ENCODE measurements at regions not wholly inside any gene's neighbourhood (a gene's known extent, or its start where the extent isn't known, plus 50 kb on each side); places are given as distances from the start of the nearest gene placed in this dataset.

- FAIRE-seq (no peak), DNase-seq (ENCODE audit: insufficient read length, low spot score) (no peak)
Measured at GRCh38 chr4:43224559-43224958, 332.0 kb downstream of the GRXCR1 start.

GRCh38 chr4:43233321-43233720, 340.8 kb downstream of the GRXCR1 start:
- DNase-seq (ENCODE audit: insufficient read length, low spot score) (peak; percentile 21), FAIRE-seq (peak; percentile 87)
- TF ChIP-seq CTCF (IDR thresholded peaks at IDR 0.05; ENCODE audit: insufficient read depth, missing control alignments), result no peak

More at GRCh38 chr4:43224559-43224958, 332.0 kb downstream of the GRXCR1 start:
- no peak for TF ChIP-seq CTCF (IDR thresholded peaks at IDR 0.05; ENCODE audit: insufficient read depth, missing control alignments)

GRCh38 chr4:43234626-43235415, 342.3 kb downstream of the GRXCR1 start:
- no peak for FAIRE-seq

GRCh38 chr4:43238008-43238407, 345.5 kb downstream of the GRXCR1 start:
- TF ChIP-seq CTCF (IDR thresholded peaks at IDR 0.05; ENCODE audit: insufficient read depth, missing control alignments), result no peak
- DNase-seq (ENCODE audit: insufficient read length, low spot score) (no peak), FAIRE-seq (no peak)

More at GRCh38 chr4:43234626-43235415, 342.3 kb downstream of the GRXCR1 start:
- TF ChIP-seq CTCF (IDR thresholded peaks at IDR 0.05; ENCODE audit: insufficient read depth, missing control alignments), result no peak
- no peak for DNase-seq (ENCODE audit: insufficient read length, low spot score)

- no peak for FAIRE-seq
- TF ChIP-seq CTCF (IDR thresholded peaks at IDR 0.05; ENCODE audit: insufficient read depth, missing control alignments), result no peak
- no peak for DNase-seq (ENCODE audit: insufficient read length, low spot score)
Measured at GRCh38 chr4:43238585-43238984, 346.1 kb downstream of the GRXCR1 start.

- no peak for TF ChIP-seq CTCF (IDR thresholded peaks at IDR 0.05; ENCODE audit: insufficient read depth, missing control alignments)
- no peak for DNase-seq (ENCODE audit: insufficient read length, low spot score)
- FAIRE-seq, result no peak
Measured at GRCh38 chr4:43241104-43241503, 348.6 kb downstream of the GRXCR1 start.

- no peak for TF ChIP-seq CTCF (IDR thresholded peaks at IDR 0.05; ENCODE audit: insufficient read depth, missing control alignments)
- DNase-seq (ENCODE audit: insufficient read length, low spot score), result no peak
- FAIRE-seq, result no peak
Measured at GRCh38 chr4:43242606-43243005, 350.1 kb downstream of the GRXCR1 start.
